Neural progenitor cell (in vitro differentiated cells): ENCODE measurements at regions not wholly inside any gene's neighbourhood (a gene's known extent, or its start where the extent isn't known, plus 50 kb on each side); places are given as distances from the start of the nearest gene placed in this dataset.

ENCODE experiments used
- DNase-seq: peaks from one replicate; pipeline ENCODE4 v3.0.0-alpha.2; 2016; ENCODE audit warnings: low spot score
- H2AFZ ChIP-seq: fragments of 200-600 bp; sonication (generic); replicated peaks from 2 replicates; pipeline ENCODE4 v1.6.1; 2016; ENCODE audit warnings: antibody characterized with exemption
- H3F3A ChIP-seq: fragments of 200-600 bp; sonication (generic); 2 replicates; pipeline ENCODE4 v1.6.1; 2016; ENCODE audit warnings: antibody characterized with exemption, low read depth
- H3K27ac ChIP-seq: fragments of 200-600 bp; sonication (generic); 2 replicates; pipeline ENCODE4 v1.5.1; 2016; ENCODE audit warnings: mild to moderate bottlenecking
- H3K27me3 ChIP-seq: fragments of 200-600 bp; sonication (generic); 2 replicates; pipeline ENCODE4 v1.6.1; 2016; ENCODE audit warnings: mild to moderate bottlenecking, moderate library complexity
- H3K36me3 ChIP-seq: fragments of 200-600 bp; sonication (generic); 2 replicates; pipeline ENCODE4 v1.5.1; 2016
- H3K4me1 ChIP-seq: fragments of 200-600 bp; sonication (generic); 2 replicates; pipeline ENCODE4 v1.6.1; 2016; ENCODE audit warnings: mixed run types
- H3K4me2 ChIP-seq: fragments of 200-600 bp; sonication (generic); 2 replicates; pipeline ENCODE4 v1.6.1; 2016
- H3K4me3 ChIP-seq: fragments of 200-600 bp; sonication (generic); 2 replicates; pipeline ENCODE4 v1.5.1; 2016
- H3K79me2 ChIP-seq: fragments of 200-600 bp; sonication (generic); 2 replicates; pipeline ENCODE4 v1.6.1; 2016; ENCODE audit warnings: low read depth
- H3K9ac ChIP-seq: fragments of 200-600 bp; sonication (generic); 2 replicates; pipeline ENCODE4 v1.6.1; 2016
- H3K9me3 ChIP-seq: fragments of 200-600 bp; sonication (generic); 2 replicates; pipeline ENCODE4 v1.5.1; 2016; ENCODE audit warnings: low read depth
- H4K20me1 ChIP-seq: fragments of 200-600 bp; sonication (generic); 2 replicates; pipeline ENCODE4 v1.6.1; 2016; ENCODE audit warnings: low read depth
- H3K27ac Mint-ChIP-seq: 3 replicates; pipeline ENCODE4 v1.8.0; 2021; ENCODE audit warnings: mixed read lengths
- H3K27me3 Mint-ChIP-seq: 2 replicates; pipeline ENCODE4 v1.8.0; 2022; ENCODE audit warnings: low read depth, mild to moderate bottlenecking, inconsistent platforms, moderate library complexity, mixed read lengths; ENCODE audit not compliant: insufficient read depth
- H3K36me3 Mint-ChIP-seq: 3 replicates; pipeline ENCODE4 v1.8.0; 2021; ENCODE audit warnings: mixed read lengths
- H3K4me1 Mint-ChIP-seq: 3 replicates; pipeline ENCODE4 v1.8.0; 2021; ENCODE audit warnings: mixed read lengths
- H3K4me3 Mint-ChIP-seq: 3 replicates; pipeline ENCODE4 v1.8.0; 2021; ENCODE audit warnings: mild to moderate bottlenecking, moderate library complexity, mixed read lengths
- H3K9me3 Mint-ChIP-seq: 3 replicates; pipeline ENCODE4 v1.8.0; 2020; ENCODE audit warnings: mixed read lengths
- CTCF ChIP-seq: fragments of 200-600 bp; sonication (generic); IDR thresholded peaks from 2 replicates; pipeline ENCODE4 v1.5.1; 2017; ENCODE audit warnings: antibody characterized with exemption, mild to moderate bottlenecking
- EZH2 ChIP-seq: fragments of 200-600 bp; sonication (generic); IDR thresholded peaks from 2 replicates; pipeline ENCODE4 v1.6.1; 2017; ENCODE audit warnings: antibody characterized with exemption, mild to moderate bottlenecking, moderate library complexity
- EZH2phosphoT487 ChIP-seq: fragments of 200-600 bp; sonication (generic); IDR thresholded peaks from 2 replicates; pipeline ENCODE4 v1.6.1; 2017; ENCODE audit warnings: antibody characterized with exemption

GRCh38 chr7:155950898-155951553 lies 138.8 kb upstream of the SHH start:
- peaks cover 3% of the 10 kb centered on the region for H3K9me3 ChIP-seq
- no peaks in the 10 kb centered on the region for H3K27me3 ChIP-seq
- Mint-ChIP-seq H3K27me3 (peaks cover 6% of the 10 kb centered on the region), H3K36me3 (no peaks in the 10 kb centered on the region), H3K4me1 (no peaks in the 10 kb centered on the region), H3K4me3 (no peak overlapping the region), H3K9me3 (peaks cover 15% of the 10 kb centered on the region), H3K27ac (no peak overlapping the region)
- H3K4me1 ChIP-seq = no peaks in the 10 kb centered on the region
- no peaks in the 10 kb centered on the region for H3K36me3 ChIP-seq
- no peak overlapping the region for H3K4me3 ChIP-seq
- no peaks in the 10 kb centered on the region for H4K20me1 ChIP-seq
- H3K27ac ChIP-seq = no peak overlapping the region
- H3F3A ChIP-seq = no peaks in the 10 kb centered on the region
- no peaks in the 10 kb centered on the region for H3K79me2 ChIP-seq
- no peak overlapping the region for H2AFZ ChIP-seq
- no peak for DNase-seq
- no peak overlapping the region for H3K4me2 ChIP-seq
- H3K9ac ChIP-seq = no peak overlapping the region
- TF ChIP-seq EZH2phosphoT487 (no peak), CTCF (no peak)

GRCh38 chr7:155948845-155949244 lies 136.6 kb upstream of the SHH start:
- H3K27me3 Mint-ChIP-seq = peaks cover 7% of the 10 kb centered on the region
- Histone ChIP-seq H3K9me3 (peaks cover 3% of the 10 kb centered on the region), H3K4me1 (peaks cover 7% of the 10 kb centered on the region), H3K27me3 (no peaks in the 10 kb centered on the region), H3K4me2 (no peak overlapping the region), H3K27ac (no peak overlapping the region), H4K20me1 (no peaks in the 10 kb centered on the region), H2AFZ (no peak overlapping the region), H3K9ac (no peak overlapping the region), H3K36me3 (no peaks in the 10 kb centered on the region), H3F3A (peaks cover 10% of the 10 kb centered on the region), H3K4me3 (no peak overlapping the region), H3K79me2 (no peaks in the 10 kb centered on the region)
- DNase-seq = no peak
- TF ChIP-seq EZH2 (no peak), EZH2phosphoT487 (no peak), CTCF (no peak)
- H3K27ac Mint-ChIP-seq = no peak overlapping the region
- H3K36me3 Mint-ChIP-seq = no peaks in the 10 kb centered on the region
- H3K9me3 Mint-ChIP-seq = peaks cover 24% of the 10 kb centered on the region
- peaks cover 5% of the 10 kb centered on the region for H3K4me1 Mint-ChIP-seq
- no peak overlapping the region for H3K4me3 Mint-ChIP-seq

GRCh38 chr7:155948423-155948822 lies 136.2 kb upstream of the SHH start:
- Histone ChIP-seq H3K4me1 (peaks cover 7% of the 10 kb centered on the region), H3K27ac (no peak overlapping the region), H4K20me1 (no peaks in the 10 kb centered on the region), H3F3A (peaks cover 10% of the 10 kb centered on the region), H3K36me3 (no peaks in the 10 kb centered on the region), H2AFZ (no peak overlapping the region), H3K9ac (no peak overlapping the region), H3K79me2 (no peaks in the 10 kb centered on the region), H3K27me3 (no peaks in the 10 kb centered on the region), H3K9me3 (peaks cover 3% of the 10 kb centered on the region), H3K4me2 (no peak overlapping the region), H3K4me3 (no peak overlapping the region)
- Mint-ChIP-seq H3K4me1 (peaks cover 5% of the 10 kb centered on the region), H3K36me3 (no peaks in the 10 kb centered on the region), H3K27ac (no peak overlapping the region), H3K4me3 (no peak overlapping the region), H3K9me3 (peaks cover 24% of the 10 kb centered on the region), H3K27me3 (peaks cover 7% of the 10 kb centered on the region)
- TF ChIP-seq CTCF = no peak
- no peak for TF ChIP-seq EZH2phosphoT487
- no peak for TF ChIP-seq EZH2
- DNase-seq = no peak
